Esophagus (tissue), 2 donors: ENCODE measurements at regions not wholly inside any gene's neighbourhood (a gene's known extent, or its start where the extent isn't known, plus 50 kb on each side); places are given as distances from the start of the nearest gene placed in this dataset.

Experiments
- H3K27ac ChIP-seq, 2 donors: one replicate each; pipeline ENCODE4 v1.5.1; 2013; ENCODE audit warnings: low read depth in 2 of 2, mild to moderate bottlenecking in 2 of 2, inconsistent platforms in 1 of 2, low read length in 1 of 2, moderate library complexity in 1 of 2
- H3K27me3 ChIP-seq, 2 donors: one replicate each; pipeline ENCODE4 v1.6.1; 2013; ENCODE audit warnings: low read length in 2 of 2, control low read depth in 1 of 2, mild to moderate bottlenecking in 1 of 2; ENCODE audit not compliant: insufficient read depth in 2 of 2, control insufficient read depth in 1 of 2
- H3K36me3 ChIP-seq, 2 donors: one replicate each; pipeline ENCODE4 v1.6.1; 2013; ENCODE audit warnings: low read length in 1 of 2; ENCODE audit not compliant: control insufficient read depth in 2 of 2, insufficient read depth in 2 of 2
- H3K4me1 ChIP-seq, 2 donors: one replicate each; pipeline ENCODE4 v1.6.1; 2013; ENCODE audit warnings: low read length in 1 of 2; ENCODE audit not compliant: control insufficient read depth in 2 of 2, insufficient read depth in 2 of 2
- H3K4me3 ChIP-seq, 2 donors: one replicate each; pipeline ENCODE4 v1.5.1; 2013; ENCODE audit warnings: low read length in 2 of 2, mild to moderate bottlenecking in 2 of 2, low read depth in 1 of 2, moderate library complexity in 1 of 2
- H3K9me3 ChIP-seq, 2 donors: one replicate each; pipeline ENCODE4 v1.6.1; 2013; ENCODE audit warnings: mild to moderate bottlenecking in 2 of 2, low read depth in 1 of 2, low read length in 1 of 2, moderate library complexity in 1 of 2; ENCODE audit not compliant: control insufficient read depth in 2 of 2, insufficient read depth in 1 of 2
- WGBS, 2 donors: extraction: QIAGEN DNeasy Blood & Tissue Kit; methylation state at CpG; one replicate each; pipeline ENCODE4 v1.1.7; 2013; 5-methylcytosine and 5-hydroxymethylcytosine counted together
- donor health status: healthy with polysubstance abuse.
- donor health status: Bipolar disorder and iron deficiency.

DNA sequence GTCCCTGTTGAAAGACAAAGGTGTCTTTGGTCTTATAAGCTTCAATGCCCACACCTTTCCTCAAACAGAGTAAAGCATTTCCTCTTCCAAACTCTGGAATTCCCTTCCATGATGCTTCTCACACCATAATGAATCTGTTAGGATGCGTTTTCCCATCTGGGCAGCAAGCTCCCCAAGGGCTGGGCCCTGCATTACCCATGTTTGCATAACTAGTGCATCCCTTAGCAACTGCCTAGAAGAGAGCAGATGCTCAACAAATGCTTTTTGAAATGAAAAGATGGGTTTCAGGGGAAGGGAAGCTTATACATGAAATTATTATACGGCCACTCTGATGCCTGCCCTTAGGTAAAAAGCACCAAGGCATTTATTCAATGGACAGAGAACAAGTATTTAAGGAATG is 124.5 kb upstream of the CCL2 start:
- Histone ChIP-seq H3K9me3 (no peaks in the 10 kb centered on the region), H3K36me3 (no peaks in the 10 kb centered on the region), H3K4me1 (no peaks in the 10 kb centered on the region), H3K4me3 (no peak overlapping the region), H3K27me3 (no peaks in the 10 kb centered on the region), H3K27ac (no peak overlapping the region)
- 62 to 71% methylated on average over 2 of the region's 2 CpGs for WGBS, 2 donors

DNA sequence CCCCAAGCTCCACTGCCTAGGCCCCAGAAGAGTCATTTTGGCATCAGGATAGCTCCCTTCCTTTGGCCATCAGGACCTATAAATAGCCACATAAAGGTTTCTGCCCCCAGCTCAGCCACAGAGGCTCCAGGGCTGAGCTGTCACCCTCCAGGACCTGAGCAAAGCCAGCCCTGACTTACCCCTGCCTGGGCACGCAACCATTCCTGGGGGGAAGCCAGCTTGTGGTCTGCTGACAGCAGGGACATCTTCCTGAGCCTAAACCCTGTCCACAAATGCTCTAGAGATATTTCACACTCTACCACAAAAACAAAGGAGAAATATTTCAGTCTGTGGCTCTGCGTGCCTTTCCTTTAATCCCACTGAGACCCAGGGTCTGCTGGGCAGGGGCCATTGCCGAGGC is 123.7 kb upstream of the CCL2 start:
- no peaks in the 10 kb centered on the region for H3K9me3 ChIP-seq
- no peaks in the 10 kb centered on the region for H3K36me3 ChIP-seq
- H3K27ac ChIP-seq = no peak overlapping the region
- no peaks in the 10 kb centered on the region for H3K4me1 ChIP-seq
- no peaks in the 10 kb centered on the region for H3K27me3 ChIP-seq
- 74 to 76% methylated on average over 3 of the region's 3 CpGs for WGBS, 2 donors
- no peak overlapping the region for H3K4me3 ChIP-seq

DNA sequence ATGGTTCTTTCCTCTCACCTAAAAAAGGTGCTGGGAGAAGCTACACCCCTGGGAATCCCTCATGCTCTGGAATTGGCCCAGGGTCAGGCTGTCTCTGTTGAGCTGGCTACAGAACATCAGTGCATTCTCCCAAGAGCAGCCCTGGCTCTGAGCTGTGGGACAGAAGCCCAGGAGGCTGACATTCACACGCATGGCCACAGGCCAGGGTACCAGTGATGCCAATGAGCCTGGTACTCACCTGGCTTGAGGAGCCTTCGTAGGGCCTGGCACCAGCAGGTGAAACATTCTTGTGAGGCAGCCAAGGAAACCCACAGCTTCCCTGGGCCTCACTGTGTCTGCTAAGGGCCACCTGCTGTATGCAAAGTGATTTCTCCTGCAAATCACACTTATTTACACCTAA is 121.7 kb upstream of the CCL2 start:
- 31 to 45% methylated on average over 2 of the region's 2 CpGs for WGBS, 2 donors

DNA sequence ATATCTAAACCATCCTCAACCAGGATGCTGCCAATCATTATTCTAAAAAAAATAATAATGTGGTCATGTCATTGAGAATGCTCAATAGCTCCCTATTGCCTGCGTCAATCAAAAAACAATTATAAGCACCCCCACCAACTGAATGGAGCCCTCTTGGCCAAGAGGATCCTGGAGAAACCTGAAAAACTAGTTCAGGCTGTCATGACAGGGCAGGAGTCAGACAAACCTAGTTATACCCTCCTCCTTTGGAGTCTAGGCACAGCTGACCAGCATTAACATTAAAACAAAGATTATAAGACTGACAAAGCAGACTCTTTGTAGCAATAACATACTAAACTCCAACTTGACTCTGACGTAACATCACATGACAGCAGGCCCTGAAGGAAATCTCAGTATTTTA is 119.2 kb upstream of the CCL2 start:
- Histone ChIP-seq H3K4me1 (no peaks in the 10 kb centered on the region), H3K9me3 (no peaks in the 10 kb centered on the region), H3K27ac (no peak overlapping the region), H3K36me3 (no peaks in the 10 kb centered on the region), H3K27me3 (no peaks in the 10 kb centered on the region), H3K4me3 (no peak overlapping the region)
- 41% methylated on average over 2 of the region's 2 CpGs for WGBS, 2 donors

More for the DNA sequence above, 121.7 kb upstream of the CCL2 start:
- Histone ChIP-seq H3K36me3 (no peaks in the 10 kb centered on the region), H3K27me3 (no peaks in the 10 kb centered on the region), H3K9me3 (no peaks in the 10 kb centered on the region), H3K4me1 (no peaks in the 10 kb centered on the region), H3K27ac (no peak overlapping the region), H3K4me3 (no peak overlapping the region)

DNA sequence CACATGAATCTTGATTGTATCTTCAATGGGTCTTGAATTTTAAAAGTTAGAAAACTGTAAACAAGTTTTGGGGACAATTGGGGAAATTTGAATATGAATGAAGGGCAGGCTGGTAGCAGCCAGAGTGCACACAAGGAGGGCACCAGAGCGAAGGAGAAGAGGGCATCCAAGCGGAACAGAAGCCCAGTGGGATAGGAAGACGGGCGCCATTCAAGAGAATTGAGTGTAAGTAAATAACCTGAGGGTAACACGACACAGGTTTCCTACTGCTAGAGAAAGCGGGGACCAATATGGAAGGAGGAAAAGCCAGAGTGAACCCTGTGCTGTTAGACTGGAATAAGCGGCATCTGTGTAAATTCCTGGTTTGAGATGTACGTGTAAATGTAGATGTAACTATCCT is 115.1 kb upstream of the CCL2 start:
- H3K27me3 ChIP-seq = no peaks in the 10 kb centered on the region
- H3K4me1 ChIP-seq = no peaks in the 10 kb centered on the region
- H3K27ac ChIP-seq = no peak overlapping the region
- H3K9me3 ChIP-seq = no peaks in the 10 kb centered on the region
- H3K4me3 ChIP-seq = no peak overlapping the region
- WGBS, 2 donors = 75 to 80% methylated on average over 8 of the region's 8 CpGs
- no peaks in the 10 kb centered on the region for H3K36me3 ChIP-seq

DNA sequence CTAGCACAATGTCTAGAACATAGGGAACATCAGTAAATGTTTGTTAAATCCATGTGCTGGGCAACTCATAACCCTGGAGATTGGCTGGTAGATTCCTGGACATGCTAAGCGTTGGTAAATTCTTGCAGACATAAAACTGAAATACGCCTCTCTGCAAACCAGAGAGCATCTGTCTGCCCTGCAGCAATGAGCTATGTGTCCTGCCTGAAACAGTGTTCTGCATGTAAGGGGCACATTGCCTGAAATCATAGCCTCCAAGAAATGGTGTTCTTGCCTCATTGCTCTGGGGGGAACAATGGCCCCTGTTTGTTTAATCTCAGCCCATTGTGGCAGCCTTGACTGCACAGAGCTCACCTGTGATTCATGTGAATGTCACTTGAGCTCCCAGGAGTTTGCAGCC is 113.5 kb upstream of the CCL2 start:
- WGBS, 2 donors = 69 to 87% methylated on average over 2 of the region's 2 CpGs
- H3K27me3 ChIP-seq = peaks cover 0 to 3% of the 10 kb centered on the region in 2 donors
- no peak overlapping the region for H3K27ac ChIP-seq
- H3K4me1 ChIP-seq = no peaks in the 10 kb centered on the region
- no peak overlapping the region for H3K4me3 ChIP-seq
- no peaks in the 10 kb centered on the region for H3K36me3 ChIP-seq
- no peaks in the 10 kb centered on the region for H3K9me3 ChIP-seq

DNA sequence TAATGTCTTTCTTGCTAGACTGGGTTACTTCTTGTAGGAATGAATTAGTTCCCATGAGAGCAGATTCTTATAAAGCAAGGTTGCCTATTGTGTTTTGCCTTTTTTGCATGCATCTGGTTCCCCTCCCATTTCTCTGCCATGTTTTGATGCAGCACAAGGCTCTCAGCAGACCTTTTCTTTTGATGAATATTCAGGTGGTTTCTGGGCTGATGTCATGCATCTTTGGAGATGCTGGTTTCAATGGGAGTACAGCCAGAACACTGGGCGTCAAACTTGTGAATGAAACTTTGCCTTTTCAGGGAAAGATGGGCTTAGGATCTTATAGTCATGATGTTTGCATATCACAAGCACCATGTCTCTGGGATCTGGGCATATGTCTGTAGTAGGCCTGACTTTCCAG is 111.7 kb upstream of the CCL2 start:
- Histone ChIP-seq H3K36me3 (no peaks in the 10 kb centered on the region), H3K4me3 (no peak overlapping the region), H3K27ac (no peak overlapping the region), H3K9me3 (no peaks in the 10 kb centered on the region), H3K27me3 (peaks cover 0 to 3% of the 10 kb centered on the region in 2 donors), H3K4me1 (no peaks in the 10 kb centered on the region)
- 82 to 89% methylated on average over 1 of the region's 1 CpG for WGBS, 2 donors

DNA sequence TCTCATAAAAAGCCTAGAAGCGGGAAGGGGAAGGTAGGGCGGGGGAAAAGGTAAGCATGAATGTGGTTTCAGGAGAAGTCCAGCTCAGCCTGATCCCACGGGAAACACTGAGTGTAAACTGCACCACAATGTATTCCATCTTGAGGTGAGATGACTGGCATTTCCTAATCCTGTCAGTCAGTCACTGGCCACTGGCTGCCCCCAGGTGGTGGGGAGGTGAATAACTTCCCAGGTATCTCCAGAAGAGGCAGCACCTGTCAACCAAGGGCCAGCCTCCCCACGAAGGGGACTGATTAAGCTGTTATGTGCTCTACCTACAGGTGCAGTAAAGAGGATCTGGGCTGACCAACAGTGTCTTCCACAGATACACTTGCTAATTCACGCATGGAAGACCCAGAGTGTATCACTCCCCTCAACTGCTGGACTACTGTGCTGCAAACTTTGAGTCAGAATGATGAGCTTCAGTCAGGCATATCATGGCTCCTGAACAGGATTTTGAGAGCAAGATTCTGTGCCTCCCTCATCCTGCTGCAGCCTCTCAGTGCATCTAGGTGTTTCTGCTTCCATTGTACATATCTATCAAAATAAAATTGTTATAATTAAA is 108.5 kb upstream of the CCL2 start:
- H3K27me3 ChIP-seq = peaks cover 0 to 3% of the 10 kb centered on the region in 2 donors
- H3K27ac ChIP-seq = no peak overlapping the region
- no peaks in the 10 kb centered on the region for H3K36me3 ChIP-seq
- no peaks in the 10 kb centered on the region for H3K9me3 ChIP-seq
- no peaks in the 10 kb centered on the region for H3K4me1 ChIP-seq
- 30 to 33% methylated on average over 5 of the region's 5 CpGs for WGBS, 2 donors
- no peak overlapping the region for H3K4me3 ChIP-seq

DNA sequence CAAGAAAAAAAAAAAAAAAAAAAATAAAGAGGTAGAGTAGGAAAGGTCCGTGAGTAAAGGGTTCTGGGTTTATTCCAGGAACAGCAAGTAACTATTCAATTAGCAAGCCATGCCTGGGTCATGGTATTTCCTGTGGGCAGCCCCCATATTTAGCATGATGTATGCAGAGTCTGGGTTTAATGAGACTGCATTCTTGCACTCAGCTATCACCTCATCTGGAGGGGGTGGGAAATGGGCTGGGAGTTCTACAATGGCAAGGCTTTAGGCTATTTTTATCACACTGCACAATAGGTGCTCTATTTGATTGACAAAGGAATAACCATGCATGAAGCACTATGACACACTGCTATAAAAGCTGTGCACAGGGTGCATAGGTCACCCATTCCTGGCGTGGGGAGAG is 104.0 kb upstream of the CCL2 start:
- 30 to 51% methylated on average over 2 of the region's 2 CpGs for WGBS, 2 donors
- Histone ChIP-seq H3K4me3 (no peak overlapping the region), H3K4me1 (no peaks in the 10 kb centered on the region), H3K27ac (no peak overlapping the region), H3K9me3 (no peaks in the 10 kb centered on the region), H3K27me3 (peaks cover 6 to 7% of the 10 kb centered on the region in 2 donors), H3K36me3 (no peaks in the 10 kb centered on the region)

DNA sequence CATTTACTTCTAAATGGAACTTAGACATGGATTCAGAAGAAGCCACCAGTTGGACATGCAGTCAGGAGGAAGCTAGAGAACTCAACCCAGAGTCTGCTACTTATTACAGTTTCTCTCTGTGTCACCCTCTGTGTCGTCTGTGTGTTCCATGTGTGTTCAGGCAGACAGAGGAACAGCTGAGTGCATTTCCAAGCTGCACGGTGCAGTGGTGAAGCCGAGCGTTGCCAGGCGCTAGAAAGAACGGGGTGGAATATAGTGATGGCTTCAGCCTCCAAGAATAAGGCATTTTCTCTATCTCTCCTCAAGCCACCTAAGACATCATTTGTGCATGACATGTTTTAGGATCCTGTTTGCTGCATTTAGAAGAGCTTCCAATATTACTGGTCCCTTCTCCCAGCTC is 101.1 kb upstream of the CCL2 start:
- peaks cover 0 to 4% of the 10 kb centered on the region in 2 donors for H3K9me3 ChIP-seq
- 66 to 68% methylated on average over 6 of the region's 6 CpGs for WGBS, 2 donors
- no peak overlapping the region for H3K27ac ChIP-seq
- H3K4me3 ChIP-seq = no peak overlapping the region
- peaks cover 0 to 2% of the 10 kb centered on the region in 2 donors for H3K4me1 ChIP-seq
- peaks cover 16 to 20% of the 10 kb centered on the region in 2 donors for H3K27me3 ChIP-seq
- H3K36me3 ChIP-seq = no peaks in the 10 kb centered on the region
